Body of pancreas (tissue), 4 donors: ENCODE measurements at regions not wholly inside any gene's neighbourhood (a gene's known extent, or its start where the extent isn't known, plus 50 kb on each side); places are given as distances from the start of the nearest gene placed in this dataset.

Experiments
- POLR2A ChIP-seq, 3 donors: fragments of 450-650 bp; IDR thresholded peaks; one replicate each; pipeline ENCODE4 v1.6.1; 2016; ENCODE audit warnings: antibody characterized with exemption in 3 of 3, mild to moderate bottlenecking in 2 of 3
- TF ChIP-seq, protein P1 (sequence below), 7 experiments: fragments of 450-650 bp in 4 of 7; fragments of 200-600 bp in 3 of 7; sonication (generic) in 3 of 7; IDR thresholded peaks; one replicate each; pipeline ENCODE4 v1.5.1; 2016 to 2019; ENCODE audit warnings: antibody characterized with exemption in 7 of 7

DNA sequence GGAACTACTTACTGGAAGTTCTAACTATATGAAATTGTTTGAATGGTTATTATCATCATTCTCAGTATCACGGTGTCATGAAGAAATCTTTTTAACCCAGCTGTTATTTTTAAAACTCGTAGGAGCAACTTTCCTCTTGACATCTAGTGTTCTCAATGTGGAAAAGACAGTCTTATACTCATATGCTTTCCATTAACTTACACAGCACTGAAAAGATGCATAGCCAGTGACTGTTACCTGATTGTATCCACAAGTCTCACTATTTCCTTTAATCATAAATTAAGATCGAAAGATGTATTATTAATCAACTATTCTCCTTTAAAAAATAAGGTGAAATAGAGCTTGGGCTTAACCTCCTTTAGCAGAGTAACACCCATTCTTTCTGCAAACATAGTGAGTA, 59.7 kb upstream of the TNFSF4 start:
- no peak for TF ChIP-seq POLR2A (IDR thresholded peaks at IDR 0.05)
- TF ChIP-seq, protein P1, sequence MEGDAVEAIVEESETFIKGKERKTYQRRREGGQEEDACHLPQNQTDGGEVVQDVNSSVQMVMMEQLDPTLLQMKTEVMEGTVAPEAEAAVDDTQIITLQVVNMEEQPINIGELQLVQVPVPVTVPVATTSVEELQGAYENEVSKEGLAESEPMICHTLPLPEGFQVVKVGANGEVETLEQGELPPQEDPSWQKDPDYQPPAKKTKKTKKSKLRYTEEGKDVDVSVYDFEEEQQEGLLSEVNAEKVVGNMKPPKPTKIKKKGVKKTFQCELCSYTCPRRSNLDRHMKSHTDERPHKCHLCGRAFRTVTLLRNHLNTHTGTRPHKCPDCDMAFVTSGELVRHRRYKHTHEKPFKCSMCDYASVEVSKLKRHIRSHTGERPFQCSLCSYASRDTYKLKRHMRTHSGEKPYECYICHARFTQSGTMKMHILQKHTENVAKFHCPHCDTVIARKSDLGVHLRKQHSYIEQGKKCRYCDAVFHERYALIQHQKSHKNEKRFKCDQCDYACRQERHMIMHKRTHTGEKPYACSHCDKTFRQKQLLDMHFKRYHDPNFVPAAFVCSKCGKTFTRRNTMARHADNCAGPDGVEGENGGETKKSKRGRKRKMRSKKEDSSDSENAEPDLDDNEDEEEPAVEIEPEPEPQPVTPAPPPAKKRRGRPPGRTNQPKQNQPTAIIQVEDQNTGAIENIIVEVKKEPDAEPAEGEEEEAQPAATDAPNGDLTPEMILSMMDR (IDR thresholded peaks at IDR 0.05) = no peak
